SK-N-SH treated with all-trans-retinoic acid at 6 μM for 48 hours (cell line): ENCODE measurements at regions not wholly inside any gene's neighbourhood (a gene's known extent, or its start where the extent isn't known, plus 50 kb on each side); places are given as distances from the start of the nearest gene placed in this dataset.

ENCODE experiments used
- GLIS3 ChIP-seq: fragments of 250-450 bp; sonication (Bioruptor Pico); IDR thresholded peaks from 2 replicates; pipeline ENCODE4 v1.5.0; 2020; ENCODE audit warnings: mild to moderate bottlenecking, moderate library complexity
- PATZ1 ChIP-seq: fragments of 250-450 bp; sonication (Bioruptor Pico); IDR thresholded peaks from 2 replicates; pipeline ENCODE4 v1.8.0; 2020; ENCODE audit warnings: mild to moderate bottlenecking, moderate library complexity, borderline replicate concordance

- no peak for TF ChIP-seq GLIS3 (CRISPR knock-in tag)
- TF ChIP-seq PATZ1 (CRISPR knock-in tag), result no peak
Measured at GRCh38 chr20:22288156-22288555, 296.2 kb downstream of the FOXA2 start.
